Erythroblast (primary cell): ENCODE measurements at regions not wholly inside any gene's neighbourhood (a gene's known extent, or its start where the extent isn't known, plus 50 kb on each side); places are given as distances from the start of the nearest gene placed in this dataset.

ENCODE experiments used
- DNase-seq, 2 experiments: peaks; one replicate each; lab custom pipeline; 2025; lab: John Stamatoyannopoulos, UW
- GATA1 ChIP-seq: IDR thresholded peaks from 2 replicates; pipeline ENCODE4 v1.6.1; 2011; ENCODE audit warnings: low read depth, mild to moderate bottlenecking, control low read depth, low read length, moderate library complexity
- POLR2A ChIP-seq: IDR thresholded peaks from 2 replicates; pipeline ENCODE4 v1.6.1; 2011; ENCODE audit warnings: mild to moderate bottlenecking, low read length

GRCh38 chr4:77367638-77368037 lies 210.6 kb downstream of the CCNG2 start:
- no peak for DNase-seq
- TF ChIP-seq POLR2A (no peak), GATA1 (no peak)

- DNase-seq, result no peak
- TF ChIP-seq POLR2A, result no peak
- TF ChIP-seq GATA1, result no peak
These were observed 215.4 kb downstream of the CCNG2 start for GRCh38 chr4:77372375-77372774.

- DNase-seq, result no peak
These were observed 219.0 kb downstream of the CCNG2 start for GRCh38 chr4:77375866-77376607.

GRCh38 chr4:77376788-77377460 lies 219.9 kb downstream of the CCNG2 start:
- TF ChIP-seq GATA1 (no peak), POLR2A (no peak)
- DNase-seq, result no peak

More at GRCh38 chr4:77375866-77376607, 219.0 kb downstream of the CCNG2 start:
- TF ChIP-seq GATA1 (no peak), POLR2A (no peak)

- TF ChIP-seq GATA1 (no peak), POLR2A (no peak)
- no peak for DNase-seq
These were observed 221.5 kb upstream of the CXCL13 start for GRCh38 chr4:77384094-77384493.

- peak; percentile 45 to 68 for DNase-seq
- TF ChIP-seq GATA1, result no peak
- no peak for TF ChIP-seq POLR2A
These were observed 220.3 kb upstream of the CXCL13 start for GRCh38 chr4:77385124-77385969.

- no peak for TF ChIP-seq GATA1
- no peak for TF ChIP-seq POLR2A
- DNase-seq, result no peak
These were observed 211.6 kb upstream of the CXCL13 start for GRCh38 chr4:77393996-77394395.

- no peak for DNase-seq
- TF ChIP-seq GATA1, result no peak
- no peak for TF ChIP-seq POLR2A
These were observed 210.1 kb upstream of the CXCL13 start for GRCh38 chr4:77395481-77395880.

GRCh38 chr4:77398256-77398655 lies 207.4 kb upstream of the CXCL13 start:
- TF ChIP-seq POLR2A (no peak), GATA1 (no peak)
- DNase-seq, result no peak

GRCh38 chr4:77399831-77400230 lies 205.8 kb upstream of the CXCL13 start:
- TF ChIP-seq GATA1 (no peak), POLR2A (no peak)
- DNase-seq, result no peak

- TF ChIP-seq POLR2A (no peak), GATA1 (no peak)
- no peak for DNase-seq
These were observed 191.9 kb upstream of the CXCL13 start for GRCh38 chr4:77413766-77414165.

- DNase-seq, result no peak
- TF ChIP-seq POLR2A, result no peak
- TF ChIP-seq GATA1, result no peak
These were observed 189.9 kb upstream of the CXCL13 start for GRCh38 chr4:77415689-77416088.

GRCh38 chr4:77418333-77418732 lies 187.3 kb upstream of the CXCL13 start:
- TF ChIP-seq POLR2A (no peak), GATA1 (no peak)
- DNase-seq, result peak in 1 of 2 experiments; percentile 1
